ENCODE measurements at regions not wholly inside any gene's neighbourhood (a gene's known extent, or its start where the extent isn't known, plus 50 kb on each side); places are given as distances from the start of the nearest gene placed in this dataset.

DNA sequence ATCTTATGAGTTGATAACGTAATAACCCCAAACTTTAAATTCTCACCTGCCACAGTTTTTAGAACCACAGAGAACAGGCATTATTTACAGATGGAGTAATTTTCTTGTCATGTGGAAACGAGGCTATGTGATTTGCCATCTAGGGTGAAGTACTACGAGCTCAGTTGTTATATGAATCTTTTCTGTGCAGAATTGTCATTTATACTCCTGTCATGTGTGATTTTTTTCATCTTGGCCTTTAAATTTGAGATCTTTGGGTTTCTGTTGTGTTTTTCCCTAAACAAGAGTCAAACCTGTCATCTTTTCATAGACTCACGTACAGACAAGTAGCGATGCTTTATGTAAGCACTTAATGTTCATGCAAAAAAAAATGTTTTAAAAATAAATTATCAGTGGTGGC, 153.7 kb upstream of the TAC1 start:
- TF ChIP-seq, protein P1, sequence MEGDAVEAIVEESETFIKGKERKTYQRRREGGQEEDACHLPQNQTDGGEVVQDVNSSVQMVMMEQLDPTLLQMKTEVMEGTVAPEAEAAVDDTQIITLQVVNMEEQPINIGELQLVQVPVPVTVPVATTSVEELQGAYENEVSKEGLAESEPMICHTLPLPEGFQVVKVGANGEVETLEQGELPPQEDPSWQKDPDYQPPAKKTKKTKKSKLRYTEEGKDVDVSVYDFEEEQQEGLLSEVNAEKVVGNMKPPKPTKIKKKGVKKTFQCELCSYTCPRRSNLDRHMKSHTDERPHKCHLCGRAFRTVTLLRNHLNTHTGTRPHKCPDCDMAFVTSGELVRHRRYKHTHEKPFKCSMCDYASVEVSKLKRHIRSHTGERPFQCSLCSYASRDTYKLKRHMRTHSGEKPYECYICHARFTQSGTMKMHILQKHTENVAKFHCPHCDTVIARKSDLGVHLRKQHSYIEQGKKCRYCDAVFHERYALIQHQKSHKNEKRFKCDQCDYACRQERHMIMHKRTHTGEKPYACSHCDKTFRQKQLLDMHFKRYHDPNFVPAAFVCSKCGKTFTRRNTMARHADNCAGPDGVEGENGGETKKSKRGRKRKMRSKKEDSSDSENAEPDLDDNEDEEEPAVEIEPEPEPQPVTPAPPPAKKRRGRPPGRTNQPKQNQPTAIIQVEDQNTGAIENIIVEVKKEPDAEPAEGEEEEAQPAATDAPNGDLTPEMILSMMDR (conservative IDR thresholded peaks at IDR 0.05; ENCODE audit: low read depth, low read length): no peak
- no peak for DNase-seq (ENCODE audit: low read depth)
- no peak overlapping the region for H3K4me3 ChIP-seq (ENCODE audit: low read depth, low read length)

DNA sequence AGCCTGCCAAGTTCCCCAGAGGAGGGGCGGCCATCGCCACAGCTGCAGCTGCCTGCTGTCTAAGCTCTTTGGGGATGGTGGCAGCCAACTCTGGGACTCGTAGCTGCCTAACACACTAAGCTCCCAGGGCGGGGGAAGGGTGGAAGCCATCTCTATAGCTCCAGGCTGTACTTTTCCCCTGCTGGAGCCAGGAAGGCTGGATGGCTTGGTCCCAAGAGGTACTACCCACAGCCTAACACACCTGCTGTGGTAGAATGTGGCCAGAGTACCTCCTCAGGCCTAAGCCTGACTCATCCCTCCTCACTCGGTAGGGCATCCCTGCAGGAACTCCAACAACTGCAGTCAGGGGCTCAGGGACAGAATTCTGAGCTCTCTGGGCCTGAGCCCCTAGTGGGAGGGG, 151.7 kb upstream of the TAC1 start:
- DNase-seq (ENCODE audit: low read depth): no peak
- TF ChIP-seq, protein P1 (conservative IDR thresholded peaks at IDR 0.05; ENCODE audit: low read depth, low read length): no peak
- no peak overlapping the region for H3K4me3 ChIP-seq (ENCODE audit: low read depth, low read length)

DNA sequence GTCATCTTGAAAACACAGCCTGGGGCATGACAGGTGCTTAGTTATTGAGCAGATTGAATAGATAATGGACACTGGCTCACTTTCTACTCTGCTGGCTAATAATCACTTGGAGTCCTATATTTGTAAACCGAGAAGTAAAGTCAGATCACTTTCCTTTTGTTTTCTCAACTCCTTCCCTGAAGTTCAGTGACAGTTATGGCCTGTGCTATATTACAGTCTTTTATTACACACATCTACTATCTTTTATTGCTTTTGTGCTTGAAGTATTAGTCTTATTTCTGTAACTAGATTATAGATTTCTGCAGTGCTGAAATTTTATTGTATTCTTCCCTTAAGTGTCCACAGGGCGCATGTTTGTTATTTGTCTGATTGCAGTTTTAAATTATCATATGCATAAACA, 136.4 kb upstream of the TAC1 start:
- TF ChIP-seq, protein P1 (conservative IDR thresholded peaks at IDR 0.05; ENCODE audit: low read depth, low read length): no peak
- no peak for DNase-seq (ENCODE audit: low read depth)
- no peak overlapping the region for H3K4me3 ChIP-seq (ENCODE audit: low read depth, low read length)

DNA sequence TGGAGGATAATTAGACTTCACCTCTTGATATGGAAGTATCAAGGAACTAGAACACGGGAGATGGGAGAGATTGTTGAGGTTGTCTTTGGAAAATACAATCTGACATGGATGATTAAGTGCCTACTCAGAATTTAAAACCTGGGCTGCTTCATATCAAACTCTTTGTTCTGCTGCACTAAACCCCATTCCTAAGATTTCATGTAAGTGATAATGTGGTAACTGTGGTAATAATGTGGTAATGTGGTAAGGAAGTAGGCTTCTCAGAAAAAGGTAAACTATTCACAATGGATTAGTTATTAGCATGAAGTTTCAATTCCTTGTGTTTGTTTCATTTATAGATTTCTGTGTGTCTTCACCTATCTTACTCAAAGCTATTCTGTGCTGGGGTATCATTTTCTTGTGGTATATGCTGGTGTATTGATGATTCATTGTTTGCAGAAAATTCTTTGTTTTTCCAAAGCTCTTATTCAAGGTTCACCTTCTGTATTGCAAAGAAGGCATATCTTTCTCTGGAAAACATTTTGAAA, 129.9 kb upstream of the TAC1 start:
- DNase-seq (ENCODE audit: low read depth): peak; percentile 43
- TF ChIP-seq, protein P1 (conservative IDR thresholded peaks at IDR 0.05; ENCODE audit: low read depth, low read length): no peak

DNA sequence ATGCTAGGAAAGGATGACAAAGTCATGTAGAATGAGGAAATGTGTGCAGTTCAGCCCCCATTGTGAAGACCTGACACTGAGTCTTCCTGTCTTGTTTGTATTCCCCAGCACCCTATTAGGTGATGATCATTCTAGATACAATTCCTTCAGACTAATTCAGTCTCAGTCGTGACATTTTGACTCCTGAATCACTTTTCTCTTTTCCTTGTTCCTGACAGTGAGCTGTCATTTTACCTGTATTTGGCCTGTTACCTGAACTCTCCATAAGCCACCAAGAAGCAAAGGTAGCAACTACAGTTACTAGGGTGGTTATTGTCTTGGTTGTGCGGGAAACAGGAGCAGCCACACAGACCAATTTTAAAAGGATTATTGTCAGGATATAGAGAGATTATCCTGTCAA, 111.4 kb upstream of the TAC1 start:
- no peak for DNase-seq (ENCODE audit: low read depth)
- H3K4me3 ChIP-seq (ENCODE audit: low read depth, low read length): no peak overlapping the region
- TF ChIP-seq, protein P1 (conservative IDR thresholded peaks at IDR 0.05; ENCODE audit: low read depth, low read length): no peak

More for the DNA sequence above, 129.9 kb upstream of the TAC1 start:
- no peak overlapping the region for H3K4me3 ChIP-seq (ENCODE audit: low read depth, low read length)

DNA sequence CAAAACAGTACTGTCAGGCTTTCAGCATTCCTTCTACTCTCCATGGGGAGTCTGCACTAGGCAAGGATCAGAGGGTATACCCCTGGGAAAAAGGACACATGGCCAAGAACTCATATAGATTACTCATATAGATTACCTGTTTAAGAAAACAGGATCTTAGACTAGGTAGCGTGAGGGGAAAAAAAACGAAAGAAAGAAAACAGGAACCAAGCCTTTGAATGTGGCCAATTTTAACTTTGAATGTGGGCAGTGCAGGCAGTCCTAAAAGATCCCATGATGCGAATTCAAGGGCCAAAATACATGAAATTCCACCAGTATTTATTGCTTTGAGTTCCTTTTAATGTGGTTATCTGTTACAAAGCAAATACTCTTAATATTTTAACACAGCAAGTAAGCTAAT, 108.6 kb upstream of the TAC1 start:
- no peak overlapping the region for H3K4me3 ChIP-seq (ENCODE audit: low read depth, low read length)
- no peak for DNase-seq (ENCODE audit: low read depth)
- TF ChIP-seq, protein P1 (conservative IDR thresholded peaks at IDR 0.05; ENCODE audit: low read depth, low read length): no peak

DNA sequence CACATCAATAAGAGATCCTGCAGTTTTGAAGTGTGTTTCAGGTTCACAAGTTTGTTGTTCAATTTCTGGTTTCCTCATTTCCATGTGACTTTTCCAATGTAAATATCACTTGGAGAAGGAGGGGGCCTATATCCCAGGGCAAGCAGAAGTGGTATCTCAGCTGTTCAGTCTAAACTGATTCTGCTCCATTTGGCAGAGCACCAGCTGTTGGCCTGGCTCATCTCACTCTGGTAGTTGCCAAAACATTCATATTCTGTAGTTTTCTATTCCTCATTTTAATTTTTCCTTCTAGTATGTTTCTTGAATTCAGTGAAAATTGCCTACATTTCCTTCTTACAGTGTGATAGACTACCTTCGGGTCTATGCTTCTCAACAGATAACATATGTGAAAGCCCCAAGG, 101.8 kb upstream of the TAC1 start:
- H3K4me3 ChIP-seq (ENCODE audit: low read depth, low read length): no peak overlapping the region
- DNase-seq (ENCODE audit: low read depth): no peak
- TF ChIP-seq, protein P1 (conservative IDR thresholded peaks at IDR 0.05; ENCODE audit: low read depth, low read length): no peak

All from epithelial cell of proximal tubule (primary cell).